Erythroblast (primary cell): ENCODE measurements at regions not wholly inside any gene's neighbourhood (a gene's known extent, or its start where the extent isn't known, plus 50 kb on each side); places are given as distances from the start of the nearest gene placed in this dataset.
A peak's percentile ranks its signal among the peaks of the same experiment; 100 is the strongest.

ENCODE experiments used
- DNase-seq, 2 experiments: peaks; one replicate each; lab custom pipeline; 2025; lab: John Stamatoyannopoulos, UW
- GATA1 ChIP-seq: IDR thresholded peaks from 2 replicates; pipeline ENCODE4 v1.6.1; 2011; ENCODE audit warnings: low read depth, mild to moderate bottlenecking, control low read depth, low read length, moderate library complexity
- POLR2A ChIP-seq: IDR thresholded peaks from 2 replicates; pipeline ENCODE4 v1.6.1; 2011; ENCODE audit warnings: mild to moderate bottlenecking, low read length

DNA sequence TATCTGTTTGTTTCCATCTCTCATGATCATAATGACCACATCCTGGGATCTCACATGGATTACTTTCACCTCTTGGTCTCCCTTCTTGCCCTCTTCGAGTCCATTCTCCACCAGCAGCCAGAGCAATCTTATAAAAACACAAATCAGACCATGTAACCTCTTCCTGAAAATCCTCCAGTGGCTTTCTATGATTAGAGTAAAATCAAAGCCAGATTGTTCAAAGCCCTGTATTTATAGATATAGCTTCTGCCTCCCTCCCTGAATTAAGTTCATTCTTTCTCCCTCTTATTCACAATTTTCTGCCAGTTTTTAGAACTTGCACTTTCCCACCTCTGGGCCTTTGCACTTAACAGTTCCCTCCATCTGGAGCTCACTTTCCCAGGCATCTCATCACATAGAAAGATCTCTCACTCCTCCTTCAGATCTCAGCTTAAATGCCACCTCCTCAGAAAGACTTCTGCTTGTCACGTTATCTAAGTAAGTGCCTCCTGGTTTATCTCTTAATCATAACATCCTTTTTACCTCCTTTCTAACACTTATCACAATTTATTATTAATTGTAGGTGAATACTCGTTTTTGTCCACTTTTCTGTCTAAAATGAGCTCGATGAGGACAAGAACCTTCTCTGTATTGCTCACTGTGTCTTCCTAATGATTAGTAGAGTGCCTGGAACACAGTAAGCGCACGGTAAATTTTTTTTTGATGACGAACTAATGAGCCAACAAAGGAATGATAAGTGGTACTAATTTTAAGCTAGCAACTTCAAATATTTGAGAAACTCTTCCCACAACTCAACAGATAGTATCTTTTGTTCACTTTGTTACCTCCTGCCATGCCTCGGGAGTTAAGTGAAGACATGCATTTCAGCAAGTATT is 80.5 kb downstream of the CYB561 start:
- DNase-seq = no peak
- TF ChIP-seq GATA1 (no peak), POLR2A (no peak)

DNA sequence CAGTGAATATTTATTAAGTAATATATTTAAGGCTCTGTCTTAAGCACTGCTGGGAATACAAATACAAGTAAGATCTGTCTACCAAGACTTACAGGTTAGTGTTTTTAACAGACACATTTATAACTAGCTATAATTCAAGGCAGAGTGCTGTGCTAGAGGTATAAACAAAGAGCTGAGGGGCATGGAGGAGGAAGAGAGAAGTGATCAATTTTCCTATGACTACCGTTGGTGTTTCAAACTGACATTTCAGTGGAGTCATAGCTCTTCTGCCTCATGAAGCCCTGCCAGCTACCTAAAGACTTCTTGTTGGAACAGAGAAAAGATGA is 79.9 kb downstream of the CYB561 start:
- TF ChIP-seq POLR2A (no peak), GATA1 (no peak)

DNA sequence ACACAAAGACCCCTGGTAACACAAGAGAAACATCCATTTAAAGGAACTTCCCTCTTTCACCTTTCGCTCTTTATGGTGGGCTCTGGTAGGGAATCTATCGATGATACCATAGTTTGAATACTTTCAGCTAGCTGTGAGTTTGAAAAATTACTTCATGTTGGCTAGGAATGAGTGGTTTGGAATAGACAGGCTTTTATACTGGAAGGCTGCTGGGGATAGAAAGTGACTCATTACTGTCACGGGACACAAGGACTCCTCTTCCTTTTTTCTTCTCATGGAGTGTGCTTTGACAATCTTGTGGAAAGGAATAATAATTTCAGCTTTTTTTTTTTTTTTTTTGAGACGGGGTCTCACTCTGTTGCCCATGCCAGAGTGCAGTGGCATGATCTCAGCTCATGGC is 76.9 kb downstream of the CYB561 start:
- TF ChIP-seq POLR2A = no peak
- no peak for TF ChIP-seq GATA1
- no peak for DNase-seq

More for the DNA sequence above, 79.9 kb downstream of the CYB561 start:
- DNase-seq = no peak

DNA sequence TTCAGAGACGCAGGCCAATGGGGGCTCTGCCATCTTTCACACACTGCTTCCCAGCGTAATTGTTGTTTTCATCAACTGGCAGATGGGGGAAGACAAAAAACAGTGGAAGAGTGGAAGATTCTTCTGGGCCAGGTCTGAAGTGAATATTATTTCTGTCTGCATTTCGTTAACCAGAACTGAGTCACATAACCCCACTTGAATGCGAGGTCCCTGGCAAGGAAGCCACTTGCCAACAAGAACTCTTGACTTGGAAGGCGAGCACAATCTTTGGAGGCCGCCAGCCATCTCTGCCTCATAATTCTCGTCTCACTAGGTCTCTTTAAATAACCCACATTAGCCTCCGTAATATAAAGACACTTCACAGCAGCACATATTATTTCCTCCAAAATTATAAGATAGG is 75.4 kb downstream of the CYB561 start:
- DNase-seq = no peak
- TF ChIP-seq GATA1 (no peak), POLR2A (no peak)

GRCh38 chr17:63376949-63377348 is 69.2 kb downstream of the CYB561 start:
- TF ChIP-seq GATA1 (no peak), POLR2A (no peak)
- DNase-seq = no peak

GRCh38 chr17:63378411-63379375 is 67.4 kb downstream of the CYB561 start:
- TF ChIP-seq GATA1 (no peak), POLR2A (no peak)
- peak; percentile 34 to 70 for DNase-seq

DNA sequence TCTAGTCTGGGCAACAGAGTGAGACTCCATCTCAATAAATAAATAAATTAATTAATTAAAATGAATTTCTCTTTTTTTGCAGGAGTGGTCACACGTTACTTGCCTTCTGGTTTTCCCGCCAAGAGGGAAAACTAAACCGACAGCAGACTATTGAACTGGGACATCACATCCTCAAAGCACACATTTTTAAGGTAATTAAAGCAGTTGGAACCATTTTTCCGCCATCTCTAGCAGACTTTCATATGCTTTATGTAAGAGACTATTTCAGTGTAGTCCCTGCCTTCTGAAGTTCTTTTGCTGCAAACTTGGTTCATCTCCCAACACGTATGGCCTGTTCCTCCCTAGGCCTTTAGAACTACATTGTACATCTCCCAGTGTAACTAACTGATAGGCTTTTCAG is 66.5 kb downstream of the CYB561 start:
- no peak for TF ChIP-seq POLR2A
- DNase-seq = no peak

GRCh38 chr17:63381101-63381729 is 64.9 kb downstream of the CYB561 start:
- DNase-seq = peak; percentile 81 to 93
- TF ChIP-seq GATA1 (peak; percentile 54), POLR2A (no peak)

DNA sequence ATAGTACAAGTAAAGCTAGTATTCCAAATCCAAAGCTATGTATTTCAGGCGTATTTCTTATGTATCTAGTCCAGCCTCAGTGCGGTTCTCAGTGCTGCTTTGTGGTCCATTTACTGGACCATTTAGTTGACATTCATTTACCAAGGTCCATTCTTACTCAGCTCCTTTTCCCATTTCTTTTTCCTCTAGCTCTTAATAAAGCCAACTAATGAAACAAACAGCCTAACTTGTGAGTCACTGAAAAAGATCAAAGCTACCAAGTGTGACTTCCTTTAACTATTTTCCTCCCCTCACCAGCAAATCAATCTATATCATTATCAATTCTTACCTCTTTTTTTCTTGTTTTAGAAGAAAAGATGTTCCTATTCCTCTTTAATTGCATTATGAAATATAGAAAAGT is 64.0 kb downstream of the CYB561 start:
- DNase-seq = no peak
- TF ChIP-seq POLR2A = no peak
- no peak for TF ChIP-seq GATA1
